Cardiac fibroblast (primary cell): ENCODE measurements at regions not wholly inside any gene's neighbourhood (a gene's known extent, or its start where the extent isn't known, plus 50 kb on each side); places are given as distances from the start of the nearest gene placed in this dataset.

Experiments
- DNase-seq, 2 donors: peaks; one replicate each; pipeline versions ENCODE4 v3.0.0 to v3.0.0-alpha.2; 2010; ENCODE audit warnings: low read depth in 2 of 2
- H3K4me3 ChIP-seq, 2 donors: replicated peaks in 1 of 2; 1 replicate in 1 of 2; 2 replicates in 1 of 2; pipeline ENCODE4 v1.5.1; 2011; ENCODE audit warnings: low read depth in 2 of 2, low read length in 2 of 2, mild to moderate bottlenecking in 2 of 2, moderate library complexity in 1 of 2
- CTCF ChIP-seq: IDR thresholded peaks from one replicate; pipeline ENCODE4 v1.5.1; 2011; ENCODE audit warnings: low read depth, mild to moderate bottlenecking, low read length, inconsistent platforms

GRCh38 chr19:46921071-46921470 lies 60.3 kb downstream of the ARHGAP35 start:
- no peak for TF ChIP-seq CTCF
- H3K4me3 ChIP-seq: no peak overlapping the region
- no peak for DNase-seq

GRCh38 chr19:46922465-46922864 lies 61.7 kb downstream of the ARHGAP35 start:
- TF ChIP-seq CTCF: no peak
- DNase-seq: no peak
- H3K4me3 ChIP-seq: no peak overlapping the region

- no peak overlapping the region for H3K4me3 ChIP-seq
- no peak for DNase-seq
- TF ChIP-seq CTCF: no peak
These were observed 64.2 kb downstream of the ARHGAP35 start for GRCh38 chr19:46924874-46925547.

GRCh38 chr19:46925548-46925950 lies 64.8 kb downstream of the ARHGAP35 start:
- TF ChIP-seq CTCF: no peak
- no peak overlapping the region for H3K4me3 ChIP-seq
- DNase-seq: no peak

- no peak overlapping the region for H3K4me3 ChIP-seq
- no peak for TF ChIP-seq CTCF
These were observed 65.6 kb downstream of the ARHGAP35 start for GRCh38 chr19:46926170-46927071.

GRCh38 chr19:46927106-46927505 lies 66.3 kb downstream of the ARHGAP35 start:
- DNase-seq: no peak
- TF ChIP-seq CTCF: no peak
- H3K4me3 ChIP-seq: no peak overlapping the region

More at GRCh38 chr19:46926170-46927071, 65.6 kb downstream of the ARHGAP35 start:
- DNase-seq: no peak
